ENCODE measurements at regions not wholly inside any gene's neighbourhood (a gene's known extent, or its start where the extent isn't known, plus 50 kb on each side); places are given as distances from the start of the nearest gene placed in this dataset.

GRCh38 chr2:180356676-180357075 lies 349.6 kb upstream of the CWC22 start:
- Histone ChIP-seq H3K36me3 (no peaks in the 10 kb centered on the region), H3K27me3 (no peaks in the 10 kb centered on the region), H3K4me1 (no peaks in the 10 kb centered on the region), H3K9me3 (no peaks in the 10 kb centered on the region), H3K27ac (no peak overlapping the region), H3K4me3 (no peak overlapping the region)
- intact Hi-C loops (cut with DNase I; ENCODE audit: low total_unique reads) = no loop called here
- TF ChIP-seq POLR2A (IDR thresholded peaks at IDR 0.05) (no peak), CTCF (IDR thresholded peaks at IDR 0.05) (no peak)
- DNase-seq = no peak

GRCh38 chr2:180352620-180353019 lies 345.5 kb upstream of the CWC22 start:
- Histone ChIP-seq H3K4me3 (no peak overlapping the region), H3K4me1 (no peaks in the 10 kb centered on the region), H3K36me3 (no peaks in the 10 kb centered on the region), H3K9me3 (no peaks in the 10 kb centered on the region), H3K27ac (no peak overlapping the region), H3K27me3 (no peaks in the 10 kb centered on the region)
- DNase-seq = no peak
- intact Hi-C loops (cut with DNase I; ENCODE audit: low total_unique reads) = no loop called here
- TF ChIP-seq POLR2A (IDR thresholded peaks at IDR 0.05) = no peak
- TF ChIP-seq CTCF (IDR thresholded peaks at IDR 0.05) = no peak

- no peak overlapping the region for H3K27ac ChIP-seq
- H3K9me3 ChIP-seq = no peaks in the 10 kb centered on the region
- intact Hi-C loops (cut with DNase I; ENCODE audit: low total_unique reads) = no loop called here
- no peak overlapping the region for H3K4me3 ChIP-seq
- TF ChIP-seq POLR2A (IDR thresholded peaks at IDR 0.05) (no peak), CTCF (IDR thresholded peaks at IDR 0.05) (no peak)
- DNase-seq = no peak
- no peaks in the 10 kb centered on the region for H3K4me1 ChIP-seq
- no peaks in the 10 kb centered on the region for H3K36me3 ChIP-seq
- H3K27me3 ChIP-seq = no peaks in the 10 kb centered on the region
Measured at GRCh38 chr2:180349809-180350208, 342.7 kb upstream of the CWC22 start.

- Histone ChIP-seq H3K4me1 (no peaks in the 10 kb centered on the region), H3K27ac (no peak overlapping the region), H3K36me3 (no peaks in the 10 kb centered on the region), H3K4me3 (no peak overlapping the region), H3K9me3 (no peaks in the 10 kb centered on the region), H3K27me3 (no peaks in the 10 kb centered on the region)
- DNase-seq = no peak
- intact Hi-C loops (cut with DNase I; ENCODE audit: low total_unique reads) = no loop called here
- TF ChIP-seq POLR2A (IDR thresholded peaks at IDR 0.05) = no peak
- TF ChIP-seq CTCF (IDR thresholded peaks at IDR 0.05) = no peak
Measured at GRCh38 chr2:180343528-180344345, 336.6 kb upstream of the CWC22 start.

- H3K9me3 ChIP-seq = no peaks in the 10 kb centered on the region
- intact Hi-C loops (cut with DNase I; ENCODE audit: low total_unique reads) = no loop called here
- TF ChIP-seq POLR2A (IDR thresholded peaks at IDR 0.05) = no peak
- TF ChIP-seq CTCF (IDR thresholded peaks at IDR 0.05) = no peak
Measured at GRCh38 chr2:180337136-180337535, 330.0 kb upstream of the CWC22 start.

More at GRCh38 chr2:180337136-180337535, 330.0 kb upstream of the CWC22 start:
- Histone ChIP-seq H3K36me3 (no peaks in the 10 kb centered on the region), H3K27ac (no peak overlapping the region), H3K4me3 (no peak overlapping the region), H3K27me3 (no peaks in the 10 kb centered on the region), H3K4me1 (no peaks in the 10 kb centered on the region)
- DNase-seq = no peak
